Loucy (cell line): ENCODE measurements at regions not wholly inside any gene's neighbourhood (a gene's known extent, or its start where the extent isn't known, plus 50 kb on each side); places are given as distances from the start of the nearest gene placed in this dataset.

Source experiments
- H2AFZ ChIP-seq: fragments of 200-600 bp; sonication (generic); 2 replicates; pipeline ENCODE4 v1.6.0; 2016; ENCODE audit warnings: antibody characterized with exemption, mild to moderate bottlenecking, low read length, moderate library complexity
- H3F3A ChIP-seq: fragments of 200-600 bp; 2 replicates; pipeline ENCODE4 v1.6.0; 2016; ENCODE audit warnings: antibody characterized with exemption, low read depth, mild to moderate bottlenecking
- H3K27me3 ChIP-seq: fragments of 200-600 bp; sonication (generic); 2 replicates; pipeline ENCODE4 v1.6.1; 2014; ENCODE audit warnings: low read length, mild to moderate bottlenecking; ENCODE audit not compliant: insufficient read depth, poor library complexity, severe bottlenecking
- H3K36me3 ChIP-seq: fragments of 200-600 bp; sonication (generic); 2 replicates; pipeline ENCODE4 v1.6.1; 2016; ENCODE audit warnings: low read length; ENCODE audit not compliant: insufficient read depth
- H3K4me1 ChIP-seq: fragments of 200-600 bp; sonication (generic); 2 replicates; pipeline ENCODE4 v1.5.1; 2014; ENCODE audit warnings: low read length, mild to moderate bottlenecking; ENCODE audit not compliant: insufficient read depth, poor library complexity, severe bottlenecking
- H3K4me2 ChIP-seq: fragments of 200-600 bp; sonication (generic); 2 replicates; pipeline ENCODE4 v1.6.0; 2014; ENCODE audit warnings: antibody characterized with exemption, low read length, low read depth, mild to moderate bottlenecking; ENCODE audit not compliant: poor library complexity, severe bottlenecking
- H3K4me3 ChIP-seq: fragments of 200-600 bp; sonication (generic); 2 replicates; pipeline ENCODE4 v1.5.1; 2014; ENCODE audit warnings: low read length, mild to moderate bottlenecking, mixed read lengths; ENCODE audit not compliant: poor library complexity, severe bottlenecking
- H3K79me2 ChIP-seq: fragments of 200-600 bp; sonication (generic); 2 replicates; pipeline ENCODE4 v1.6.1; 2014; ENCODE audit warnings: low read length; ENCODE audit not compliant: insufficient read depth
- H3K9ac ChIP-seq: fragments of 200-600 bp; sonication (generic); 2 replicates; pipeline ENCODE4 v1.6.0; 2014; ENCODE audit warnings: mild to moderate bottlenecking, low read depth, low read length, moderate library complexity; ENCODE audit not compliant: poor library complexity, severe bottlenecking
- H3K9me2 ChIP-seq: fragments of 200-600 bp; sonication (generic); replicated peaks from 2 replicates; pipeline ENCODE4 v1.6.1; 2016; ENCODE audit warnings: low read depth, low read length, mixed read lengths
- H3K9me3 ChIP-seq: fragments of 200-600 bp; sonication (generic); 2 replicates; pipeline ENCODE4 v1.6.1; 2014; ENCODE audit warnings: mild to moderate bottlenecking, antibody characterized with exemption, low read length, low read depth; ENCODE audit not compliant: insufficient read depth
- H4K20me1 ChIP-seq: fragments of 200-600 bp; sonication (generic); 2 replicates; pipeline ENCODE4 v1.6.0; 2014; ENCODE audit warnings: antibody characterized with exemption, low read length, mild to moderate bottlenecking; ENCODE audit not compliant: insufficient read depth, poor library complexity, severe bottlenecking
- CTCF ChIP-seq: fragments of 200-600 bp; sonication (generic); conservative IDR thresholded peaks from 2 replicates; pipeline ENCODE4 v1.5.1; 2014; ENCODE audit warnings: mild to moderate bottlenecking, antibody characterized with exemption, low read length
- EZH2phosphoT487 ChIP-seq: fragments of 200-600 bp; IDR thresholded peaks from 2 replicates; pipeline ENCODE4 v1.6.1; 2018; ENCODE audit warnings: antibody characterized with exemption, mild to moderate bottlenecking, moderate library complexity, borderline replicate concordance

GRCh38 chr7:10677211-10677610 lies 296.5 kb upstream of the PHF14 start:
- TF ChIP-seq CTCF (no peak), EZH2phosphoT487 (no peak)
- H3K4me1 ChIP-seq: peaks cover 17% of the 10 kb centered on the region

DNA sequence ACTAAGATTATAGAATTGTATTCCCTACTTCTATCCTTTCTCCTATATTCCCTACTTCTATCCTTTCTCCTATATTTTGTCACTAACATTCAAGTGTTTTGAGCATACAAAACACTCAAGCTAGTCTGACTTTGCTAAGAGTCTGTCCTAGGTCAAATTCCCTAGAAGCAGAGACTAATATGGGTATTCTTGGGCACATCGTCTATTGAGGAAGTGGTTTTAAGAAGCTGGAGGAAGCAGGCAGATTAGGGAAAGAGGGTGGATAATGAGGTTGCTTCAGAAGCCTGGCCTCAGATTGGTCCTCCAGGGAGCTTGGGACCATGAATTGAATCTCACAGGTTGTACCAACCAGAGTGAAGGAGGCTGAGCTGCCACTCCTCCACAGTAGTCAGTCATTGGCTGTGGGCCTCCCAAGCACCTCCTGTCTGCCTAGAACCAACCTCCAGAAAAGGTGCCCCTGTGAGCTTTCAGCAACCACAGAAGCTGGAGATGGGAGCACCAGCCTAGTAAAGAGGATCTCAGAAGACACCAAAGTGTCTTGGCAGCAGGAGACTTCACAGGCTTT lies 295.9 kb upstream of the PHF14 start:
- TF ChIP-seq CTCF (no peak), EZH2phosphoT487 (no peak)
- H3K9me2 ChIP-seq: no peaks in the 10 kb centered on the region
- no peaks in the 10 kb centered on the region for H3F3A ChIP-seq
- H3K9me3 ChIP-seq: no peaks in the 10 kb centered on the region
- peaks cover 17% of the 10 kb centered on the region for H3K4me1 ChIP-seq
- H3K36me3 ChIP-seq: no peaks in the 10 kb centered on the region
- no peak overlapping the region for H2AFZ ChIP-seq
- H3K79me2 ChIP-seq: no peaks in the 10 kb centered on the region
- H4K20me1 ChIP-seq: no peaks in the 10 kb centered on the region
- no peaks in the 10 kb centered on the region for H3K27me3 ChIP-seq
- no peak overlapping the region for H3K9ac ChIP-seq
- H3K4me2 ChIP-seq: no peak overlapping the region
- no peak overlapping the region for H3K4me3 ChIP-seq

More at GRCh38 chr7:10677211-10677610, 296.5 kb upstream of the PHF14 start:
- Histone ChIP-seq H3K4me3 (no peak overlapping the region), H3K4me2 (no peak overlapping the region), H3K9me2 (no peaks in the 10 kb centered on the region), H3K79me2 (no peaks in the 10 kb centered on the region), H3K9ac (no peak overlapping the region), H3K36me3 (no peaks in the 10 kb centered on the region), H3K27me3 (no peaks in the 10 kb centered on the region), H4K20me1 (no peaks in the 10 kb centered on the region), H2AFZ (no peak overlapping the region), H3F3A (no peaks in the 10 kb centered on the region), H3K9me3 (no peaks in the 10 kb centered on the region)

- Histone ChIP-seq H3F3A (no peaks in the 10 kb centered on the region), H3K9ac (no peak overlapping the region), H3K9me2 (no peaks in the 10 kb centered on the region), H3K27me3 (no peaks in the 10 kb centered on the region), H3K4me3 (no peak overlapping the region), H4K20me1 (no peaks in the 10 kb centered on the region), H3K79me2 (no peaks in the 10 kb centered on the region), H3K9me3 (no peaks in the 10 kb centered on the region), H3K36me3 (no peaks in the 10 kb centered on the region), H2AFZ (peak overlapping the region; percentile 7; the same call in 1 of the 2 replicates), H3K4me1 (peaks cover 10% of the 10 kb centered on the region), H3K4me2 (no peak overlapping the region)
- no peak for TF ChIP-seq CTCF
- no peak for TF ChIP-seq EZH2phosphoT487
Measured at GRCh38 chr7:10684606-10685005, 289.1 kb upstream of the PHF14 start.
